Esophagus squamous epithelium (tissue), 5 donors: ENCODE measurements at regions not wholly inside any gene's neighbourhood (a gene's known extent, or its start where the extent isn't known, plus 50 kb on each side); places are given as distances from the start of the nearest gene placed in this dataset.

ENCODE experiments used
- DNase-seq: peaks from one replicate; lab custom pipeline; 2025; lab: John Stamatoyannopoulos, UW
- H3K27ac ChIP-seq, 4 donors: fragments of 200-600 bp; sonication (generic); one replicate each; pipeline ENCODE4 v1.5.1; 2016 to 2019; ENCODE audit warnings: mild to moderate bottlenecking in 1 of 4
- H3K27me3 ChIP-seq, 4 donors: fragments of 200-600 bp; sonication (generic); 1 replicate in 3 of 4; 2 replicates in 1 of 4; pipeline versions ENCODE4 v1.5.1 to v1.6.0; 2017 to 2021; ENCODE audit warnings: antibody characterized with exemption in 1 of 4
- H3K36me3 ChIP-seq, 3 donors: fragments of 200-600 bp; sonication (generic); one replicate each; pipeline ENCODE4 v1.5.1; 2016 to 2019
- H3K4me1 ChIP-seq, 3 donors: fragments of 200-600 bp; sonication (generic); one replicate each; pipeline ENCODE4 v1.5.1; 2017 to 2019
- H3K4me3 ChIP-seq, 4 donors: fragments of 200-600 bp; sonication (generic); 1 replicate in 3 of 4; 2 replicates in 1 of 4; pipeline ENCODE4 v1.5.1; 2016 to 2019; ENCODE audit warnings: mild to moderate bottlenecking in 2 of 4, moderate library complexity in 1 of 4
- H3K9me3 ChIP-seq, 3 donors: fragments of 200-600 bp; sonication (generic); one replicate each; pipeline ENCODE4 v1.5.1; 2016 to 2019
- CTCF ChIP-seq, 6 experiments: fragments of 450-650 bp in 4 of 6; fragments of 200-600 bp in 2 of 6; sonication (generic) in 2 of 6; IDR thresholded peaks; one replicate each; pipeline ENCODE4 v1.5.1; 2016 to 2019; ENCODE audit warnings: antibody characterized with exemption in 6 of 6, mild to moderate bottlenecking in 4 of 6, moderate library complexity in 4 of 6
- POLR2A ChIP-seq, 4 donors: fragments of 450-650 bp; IDR thresholded peaks; one replicate each; pipeline ENCODE4 v1.6.1; 2017; ENCODE audit warnings: antibody characterized with exemption in 4 of 4, mild to moderate bottlenecking in 4 of 4, moderate library complexity in 3 of 4
- WGBS, 2 donors: methylation state at CpG; one replicate each; pipeline ENCODE4 v1.1.5; 2018; 5-methylcytosine and 5-hydroxymethylcytosine counted together
- intact Hi-C: fragments of 100-400 bp; cut with DNase I; formaldehyde crosslinking; loops from one replicate; pipeline ENCODE4 v1.15.0; 2022
- donor health status: DM: yes; HTN: yes; CAD: no.

- H3K4me3 ChIP-seq = no peak overlapping the region
- no peak for DNase-seq
- WGBS, 2 donors = 72 to 92% methylated on average over 3 to 4 of the region's 8 CpGs
- TF ChIP-seq POLR2A (IDR thresholded peaks at IDR 0.05) = no peak
- TF ChIP-seq CTCF (IDR thresholded peaks at IDR 0.05) = no peak
- H3K27me3 ChIP-seq = peaks cover 0 to 6% (median 0%) of the 10 kb centered on the region in 4 donors
- peaks cover 0 to 11% (median 0%) of the 10 kb centered on the region in 3 donors for H3K4me1 ChIP-seq
- H3K36me3 ChIP-seq = no peaks in the 10 kb centered on the region
- peaks cover 0 to 5% (median 0%) of the 10 kb centered on the region in 3 donors for H3K9me3 ChIP-seq
- H3K27ac ChIP-seq = no peak overlapping the region
- intact Hi-C loops = no loop called here
Observed at GRCh38 chr13:44874176-44874575, 115.1 kb downstream of the NUFIP1 start.

- Histone ChIP-seq H3K36me3 (no peaks in the 10 kb centered on the region), H3K27me3 (peaks cover 0 to 6% (median 0%) of the 10 kb centered on the region in 4 donors), H3K9me3 (peaks cover 0 to 5% (median 0%) of the 10 kb centered on the region in 3 donors), H3K4me3 (no peak overlapping the region), H3K27ac (no peak overlapping the region), H3K4me1 (peaks cover 0 to 11% (median 0%) of the 10 kb centered on the region in 3 donors)
- intact Hi-C loops = no loop called here
- TF ChIP-seq CTCF (IDR thresholded peaks at IDR 0.05) (no peak), POLR2A (IDR thresholded peaks at IDR 0.05) (no peak)
- 69 to 72% methylated on average over 6 to 7 of the region's 8 CpGs for WGBS, 2 donors
- no peak for DNase-seq
Observed at GRCh38 chr13:44873461-44873860, 115.8 kb downstream of the NUFIP1 start.

- peaks cover 0 to 6% (median 0%) of the 10 kb centered on the region in 4 donors for H3K27me3 ChIP-seq
- intact Hi-C loops = no loop called here
- H3K4me3 ChIP-seq = no peak overlapping the region
- TF ChIP-seq POLR2A (IDR thresholded peaks at IDR 0.05) (no peak), CTCF (IDR thresholded peaks at IDR 0.05) (no peak)
- DNase-seq = no peak
- 82 to 87% methylated on average over 5 to 9 of the region's 13 CpGs for WGBS, 2 donors
- peaks cover 0 to 5% (median 0%) of the 10 kb centered on the region in 3 donors for H3K9me3 ChIP-seq
- H3K27ac ChIP-seq = no peak overlapping the region
- H3K4me1 ChIP-seq = peaks cover 0 to 11% (median 0%) of the 10 kb centered on the region in 3 donors
- no peaks in the 10 kb centered on the region for H3K36me3 ChIP-seq
Observed at GRCh38 chr13:44872751-44873150, 116.5 kb downstream of the NUFIP1 start.

GRCh38 chr13:44870456-44870929 lies 118.8 kb downstream of the NUFIP1 start:
- H3K27ac ChIP-seq = no peak overlapping the region
- TF ChIP-seq CTCF (IDR thresholded peaks at IDR 0.05) (no peak), POLR2A (IDR thresholded peaks at IDR 0.05) (no peak)

GRCh38 chr13:44869167-44869566 lies 120.1 kb downstream of the NUFIP1 start:
- intact Hi-C loops = no loop called here
- no peak for DNase-seq
- no peak for TF ChIP-seq POLR2A (IDR thresholded peaks at IDR 0.05)
- no peak for TF ChIP-seq CTCF (IDR thresholded peaks at IDR 0.05)

More at GRCh38 chr13:44870456-44870929, 118.8 kb downstream of the NUFIP1 start:
- WGBS, 2 donors = 71% methylated on average over 1 of the region's 6 CpGs; no CpG with 5 or more reads in 1 of the 2 donors
- no peak for DNase-seq
- Histone ChIP-seq H3K36me3 (no peaks in the 10 kb centered on the region), H3K4me3 (no peak overlapping the region), H3K27me3 (peaks cover 0 to 6% (median 0%) of the 10 kb centered on the region in 4 donors), H3K4me1 (peaks cover 0 to 11% (median 0%) of the 10 kb centered on the region in 3 donors), H3K9me3 (no peaks in the 10 kb centered on the region)
- intact Hi-C loops = no loop called here

More at GRCh38 chr13:44869167-44869566, 120.1 kb downstream of the NUFIP1 start:
- Histone ChIP-seq H3K4me1 (peaks cover 0 to 11% (median 0%) of the 10 kb centered on the region in 3 donors), H3K36me3 (no peaks in the 10 kb centered on the region), H3K27me3 (peaks cover 0 to 6% (median 0%) of the 10 kb centered on the region in 4 donors), H3K27ac (no peak overlapping the region), H3K4me3 (no peak overlapping the region), H3K9me3 (no peaks in the 10 kb centered on the region)
- WGBS, 2 donors = 81% methylated on average over 4 to 7 of the region's 7 CpGs
